ENCODE measurements at regions not wholly inside any gene's neighbourhood (a gene's known extent, or its start where the extent isn't known, plus 50 kb on each side); places are given as distances from the start of the nearest gene placed in this dataset.

GRCh38 chr4:154142664-154143063 lies 348.9 kb downstream of the DCHS2 start:
- Histone ChIP-seq H3K36me3 (ENCODE audit: control insufficient read depth in 2 of 2, extremely low read depth in 1 of 2, insufficient read depth in 1 of 2, low read length in 1 of 2) (no peaks in the 10 kb centered on the region), H3K27me3 (replicated peaks in 1 of 2; ENCODE audit: control insufficient read depth in 2 of 2, extremely low read depth in 1 of 2, insufficient read depth in 2 of 2, low read length in 1 of 2) (no peaks in the 10 kb centered on the region), H3K27ac (ENCODE audit: low read length) (no peak overlapping the region), H3K4me3 (ENCODE audit: control insufficient read depth in 1 of 2, extremely low read depth in 1 of 2, low read length in 1 of 2) (no peak overlapping the region), H3K9me3 (no peaks in the 10 kb centered on the region), H3K4me1 (ENCODE audit: control insufficient read depth in 1 of 2, extremely low read depth in 1 of 2, insufficient read depth in 2 of 2, low read length in 2 of 2) (no peaks in the 10 kb centered on the region)
- Mint-ChIP-seq H3K4me1 (no peaks in the 10 kb centered on the region), H3K36me3 (no peaks in the 10 kb centered on the region), H3K27me3 (peaks cover 0 to 3% of the 10 kb centered on the region in 2 donors), H3K4me3 (no peak overlapping the region), H3K27ac (no peak overlapping the region), H3K9me3 (no peaks in the 10 kb centered on the region)
- DNase-seq (no peak), ATAC-seq (replicated peaks in 1 of 4) (no peak)
- ChIA-PET POLR2A (no interaction called here), CTCF (no interaction called here)
- WGBS (ENCODE audit: insufficient coverage), result no CpG with 5 or more reads among the region's 2 CpGs

GRCh38 chr4:154140869-154141268 lies 350.7 kb downstream of the DCHS2 start:
- ChIA-PET POLR2A (no interaction called here), CTCF (no interaction called here)
- WGBS (ENCODE audit: insufficient coverage), result 71% methylated on average over 1 of the region's 3 CpGs
- Mint-ChIP-seq H3K27ac (no peak overlapping the region), H3K27me3 (no peaks in the 10 kb centered on the region), H3K4me1 (no peaks in the 10 kb centered on the region), H3K9me3 (no peaks in the 10 kb centered on the region), H3K36me3 (no peaks in the 10 kb centered on the region), H3K4me3 (no peak overlapping the region)
- no peak overlapping the region for H3K4me3 ChIP-seq (ENCODE audit: control insufficient read depth in 1 of 2, extremely low read depth in 1 of 2, low read length in 1 of 2)
- ATAC-seq (replicated peaks in 1 of 4) (no peak), DNase-seq (no peak)
- no peak overlapping the region for H3K27ac ChIP-seq (ENCODE audit: low read length)
- no peaks in the 10 kb centered on the region for H3K4me1 ChIP-seq (ENCODE audit: control insufficient read depth in 1 of 2, extremely low read depth in 1 of 2, insufficient read depth in 2 of 2, low read length in 2 of 2)
- peaks cover 0 to 2% of the 10 kb centered on the region in 2 experiments for H3K27me3 ChIP-seq (replicated peaks in 1 of 2; ENCODE audit: control insufficient read depth in 2 of 2, extremely low read depth in 1 of 2, insufficient read depth in 2 of 2, low read length in 1 of 2)
- no peaks in the 10 kb centered on the region for H3K36me3 ChIP-seq (ENCODE audit: control insufficient read depth in 2 of 2, extremely low read depth in 1 of 2, insufficient read depth in 1 of 2, low read length in 1 of 2)
- H3K9me3 ChIP-seq, result no peaks in the 10 kb centered on the region

GRCh38 chr4:154137320-154137905 lies 348.5 kb upstream of the SFRP2 start:
- WGBS (ENCODE audit: insufficient coverage), result 83% methylated on average over 1 of the region's 3 CpGs
- no peak overlapping the region for H3K4me3 Mint-ChIP-seq
- H3K4me1 Mint-ChIP-seq, result no peaks in the 10 kb centered on the region
- POLR2A ChIA-PET, result no interaction called here
- no peak overlapping the region for H3K27ac Mint-ChIP-seq
- Histone ChIP-seq H3K27ac (ENCODE audit: low read length) (no peak overlapping the region), H3K4me3 (ENCODE audit: control insufficient read depth in 1 of 2, extremely low read depth in 1 of 2, low read length in 1 of 2) (no peak overlapping the region), H3K4me1 (ENCODE audit: control insufficient read depth in 1 of 2, extremely low read depth in 1 of 2, insufficient read depth in 2 of 2, low read length in 2 of 2) (no peaks in the 10 kb centered on the region), H3K36me3 (ENCODE audit: control insufficient read depth in 2 of 2, extremely low read depth in 1 of 2, insufficient read depth in 1 of 2, low read length in 1 of 2) (no peaks in the 10 kb centered on the region), H3K9me3 (no peaks in the 10 kb centered on the region), H3K27me3 (replicated peaks in 1 of 2; ENCODE audit: control insufficient read depth in 2 of 2, extremely low read depth in 1 of 2, insufficient read depth in 2 of 2, low read length in 1 of 2) (peaks cover 0 to 2% of the 10 kb centered on the region in 2 experiments)
- H3K9me3 Mint-ChIP-seq, result no peaks in the 10 kb centered on the region
- no peak for DNase-seq
- CTCF ChIA-PET, result no interaction called here
- ATAC-seq (replicated peaks in 1 of 4), result no peak
- peaks cover 5 to 12% of the 10 kb centered on the region in 2 donors for H3K27me3 Mint-ChIP-seq
- H3K36me3 Mint-ChIP-seq, result no peaks in the 10 kb centered on the region

GRCh38 chr4:154135576-154135975 lies 346.7 kb upstream of the SFRP2 start:
- Histone ChIP-seq H3K4me1 (ENCODE audit: control insufficient read depth in 1 of 2, extremely low read depth in 1 of 2, insufficient read depth in 2 of 2, low read length in 2 of 2) (no peaks in the 10 kb centered on the region), H3K36me3 (ENCODE audit: control insufficient read depth in 2 of 2, extremely low read depth in 1 of 2, insufficient read depth in 1 of 2, low read length in 1 of 2) (no peaks in the 10 kb centered on the region), H3K9me3 (no peaks in the 10 kb centered on the region), H3K4me3 (ENCODE audit: control insufficient read depth in 1 of 2, extremely low read depth in 1 of 2, low read length in 1 of 2) (no peak overlapping the region), H3K27me3 (replicated peaks in 1 of 2; ENCODE audit: control insufficient read depth in 2 of 2, extremely low read depth in 1 of 2, insufficient read depth in 2 of 2, low read length in 1 of 2) (peaks cover 0 to 2% of the 10 kb centered on the region in 2 experiments), H3K27ac (ENCODE audit: low read length) (no peak overlapping the region)
- no peaks in the 10 kb centered on the region for H3K9me3 Mint-ChIP-seq
- no peaks in the 10 kb centered on the region for H3K36me3 Mint-ChIP-seq
- no peak for ATAC-seq (replicated peaks in 1 of 4)
- H3K4me1 Mint-ChIP-seq, result no peaks in the 10 kb centered on the region
- WGBS (ENCODE audit: insufficient coverage), result 94% methylated on average over 10 of the region's 18 CpGs
- ChIA-PET POLR2A (no interaction called here), CTCF (no interaction called here)
- H3K4me3 Mint-ChIP-seq, result no peak overlapping the region
- DNase-seq, result no peak
- H3K27me3 Mint-ChIP-seq, result peaks cover 5 to 13% of the 10 kb centered on the region in 2 donors
- H3K27ac Mint-ChIP-seq, result no peak overlapping the region

GRCh38 chr4:154132406-154132805 lies 343.5 kb upstream of the SFRP2 start:
- Mint-ChIP-seq H3K9me3 (peaks cover 0 to 5% (median 0%) of the 10 kb centered on the region in 3 donors), H3K4me3 (no peak overlapping the region), H3K36me3 (no peaks in the 10 kb centered on the region), H3K27me3 (peaks cover 12 to 30% of the 10 kb centered on the region in 2 donors), H3K4me1 (no peaks in the 10 kb centered on the region), H3K27ac (no peak overlapping the region)
- no CpG with 5 or more reads among the region's 1 CpG for WGBS (ENCODE audit: insufficient coverage)
- Histone ChIP-seq H3K27ac (ENCODE audit: low read length) (no peak overlapping the region), H3K36me3 (ENCODE audit: control insufficient read depth in 2 of 2, extremely low read depth in 1 of 2, insufficient read depth in 1 of 2, low read length in 1 of 2) (no peaks in the 10 kb centered on the region), H3K27me3 (replicated peaks in 1 of 2; ENCODE audit: control insufficient read depth in 2 of 2, extremely low read depth in 1 of 2, insufficient read depth in 2 of 2, low read length in 1 of 2) (peaks cover 0 to 2% of the 10 kb centered on the region in 2 experiments), H3K4me3 (ENCODE audit: control insufficient read depth in 1 of 2, extremely low read depth in 1 of 2, low read length in 1 of 2) (no peak overlapping the region), H3K9me3 (no peaks in the 10 kb centered on the region), H3K4me1 (ENCODE audit: control insufficient read depth in 1 of 2, extremely low read depth in 1 of 2, insufficient read depth in 2 of 2, low read length in 2 of 2) (no peaks in the 10 kb centered on the region)
- ATAC-seq (replicated peaks in 1 of 4) (no peak), DNase-seq (no peak)
- ChIA-PET POLR2A (no interaction called here), CTCF (no interaction called here)

GRCh38 chr4:154126276-154126675 lies 337.4 kb upstream of the SFRP2 start:
- CTCF ChIA-PET, result no interaction called here
- peaks cover 21 to 34% of the 10 kb centered on the region in 2 donors for H3K27me3 Mint-ChIP-seq
- ATAC-seq (replicated peaks in 1 of 4) (no peak), DNase-seq (no peak)
- H3K36me3 Mint-ChIP-seq, result no peaks in the 10 kb centered on the region
- H3K4me1 Mint-ChIP-seq, result no peaks in the 10 kb centered on the region
- H3K27ac ChIP-seq (ENCODE audit: low read length), result no peak overlapping the region
- peaks cover 0 to 6% of the 10 kb centered on the region in 2 experiments for H3K27me3 ChIP-seq (replicated peaks in 1 of 2; ENCODE audit: control insufficient read depth in 2 of 2, extremely low read depth in 1 of 2, insufficient read depth in 2 of 2, low read length in 1 of 2)
- H3K4me3 Mint-ChIP-seq, result no peak overlapping the region
- no peaks in the 10 kb centered on the region for H3K9me3 ChIP-seq
- H3K4me3 ChIP-seq (ENCODE audit: control insufficient read depth in 1 of 2, extremely low read depth in 1 of 2, low read length in 1 of 2), result no peak overlapping the region
- H3K36me3 ChIP-seq (ENCODE audit: control insufficient read depth in 2 of 2, extremely low read depth in 1 of 2, insufficient read depth in 1 of 2, low read length in 1 of 2), result no peaks in the 10 kb centered on the region
- no peaks in the 10 kb centered on the region for H3K4me1 ChIP-seq (ENCODE audit: control insufficient read depth in 1 of 2, extremely low read depth in 1 of 2, insufficient read depth in 2 of 2, low read length in 2 of 2)
- 46% methylated on average over 1 of the region's 1 CpG for WGBS (ENCODE audit: insufficient coverage)
- H3K27ac Mint-ChIP-seq, result no peak overlapping the region
- peaks cover 0 to 6% (median 0%) of the 10 kb centered on the region in 3 donors for H3K9me3 Mint-ChIP-seq
- POLR2A ChIA-PET, result no interaction called here

GRCh38 chr4:154125340-154125739 lies 336.5 kb upstream of the SFRP2 start:
- Histone ChIP-seq H3K27me3 (replicated peaks in 1 of 2; ENCODE audit: control insufficient read depth in 2 of 2, extremely low read depth in 1 of 2, insufficient read depth in 2 of 2, low read length in 1 of 2) (peaks cover 0 to 6% of the 10 kb centered on the region in 2 experiments), H3K4me3 (ENCODE audit: control insufficient read depth in 1 of 2, extremely low read depth in 1 of 2, low read length in 1 of 2) (no peak overlapping the region), H3K4me1 (ENCODE audit: control insufficient read depth in 1 of 2, extremely low read depth in 1 of 2, insufficient read depth in 2 of 2, low read length in 2 of 2) (no peaks in the 10 kb centered on the region), H3K36me3 (ENCODE audit: control insufficient read depth in 2 of 2, extremely low read depth in 1 of 2, insufficient read depth in 1 of 2, low read length in 1 of 2) (no peaks in the 10 kb centered on the region), H3K9me3 (no peaks in the 10 kb centered on the region), H3K27ac (ENCODE audit: low read length) (no peak overlapping the region)
- no peaks in the 10 kb centered on the region for H3K36me3 Mint-ChIP-seq
- H3K9me3 Mint-ChIP-seq, result peaks cover 0 to 6% (median 0%) of the 10 kb centered on the region in 3 donors
- WGBS (ENCODE audit: insufficient coverage), result 67% methylated on average over 1 of the region's 3 CpGs
- H3K27ac Mint-ChIP-seq, result no peak overlapping the region
- no peaks in the 10 kb centered on the region for H3K4me1 Mint-ChIP-seq
- POLR2A ChIA-PET, result no interaction called here
- ATAC-seq (replicated peaks in 1 of 4) (no peak), DNase-seq (no peak)
- CTCF ChIA-PET, result no interaction called here
- no peak overlapping the region for H3K4me3 Mint-ChIP-seq
- H3K27me3 Mint-ChIP-seq, result peaks cover 21 to 37% of the 10 kb centered on the region in 2 donors

All from T-cell (primary cell).